ENCODE measurements at regions not wholly inside any gene's neighbourhood (a gene's known extent, or its start where the extent isn't known, plus 50 kb on each side); places are given as distances from the start of the nearest gene placed in this dataset.
"Not testable (repeated sequence)": the region's sequence is repeated elsewhere in the genome, so short reads cannot be mapped to it uniquely, and the experiment has no call there.

- FAIRE-seq: not testable (repeated sequence)
These were observed 280.9 kb downstream of the GOLGA6L6 start for GRCh38 chr15:20260650-20261049.

- not testable (repeated sequence) for FAIRE-seq
These were observed 281.9 kb downstream of the GOLGA6L6 start for GRCh38 chr15:20259559-20260190.

- not testable (repeated sequence) for FAIRE-seq
These were observed 285.2 kb downstream of the GOLGA6L6 start for GRCh38 chr15:20256394-20256793.

- not testable (repeated sequence) for FAIRE-seq
These were observed 286.0 kb downstream of the GOLGA6L6 start for GRCh38 chr15:20255641-20256040.

- FAIRE-seq: not testable (repeated sequence)
These were observed 288.5 kb downstream of the GOLGA6L6 start for GRCh38 chr15:20253047-20253615.

- not testable (repeated sequence) for FAIRE-seq
These were observed 289.6 kb downstream of the GOLGA6L6 start for GRCh38 chr15:20252040-20252439.

GRCh38 chr15:20251214-20252005 is 290.2 kb downstream of the GOLGA6L6 start:
- not testable (repeated sequence) for FAIRE-seq

GRCh38 chr15:20250206-20250605 is 291.4 kb downstream of the GOLGA6L6 start:
- FAIRE-seq: not testable (repeated sequence)

GRCh38 chr15:20249677-20249970 is 292.0 kb downstream of the GOLGA6L6 start:
- FAIRE-seq: not testable (repeated sequence)

GRCh38 chr15:20248434-20248833 is 293.2 kb downstream of the GOLGA6L6 start:
- not testable (repeated sequence) for FAIRE-seq

- not testable (repeated sequence) for FAIRE-seq
These were observed 294.5 kb downstream of the GOLGA6L6 start for GRCh38 chr15:20247137-20247536.

GRCh38 chr15:20246624-20247023 is 295.0 kb downstream of the GOLGA6L6 start:
- not testable (repeated sequence) for FAIRE-seq

- not testable (repeated sequence) for FAIRE-seq
These were observed 295.7 kb downstream of the GOLGA6L6 start for GRCh38 chr15:20245856-20246255.

- FAIRE-seq: not testable (repeated sequence)
These were observed 296.8 kb downstream of the GOLGA6L6 start for GRCh38 chr15:20244792-20245191.

- FAIRE-seq: not testable (repeated sequence)
These were observed 297.9 kb downstream of the GOLGA6L6 start for GRCh38 chr15:20243486-20244240.

GRCh38 chr15:20240366-20240917 is 301.2 kb downstream of the GOLGA6L6 start:
- not testable (repeated sequence) for FAIRE-seq

GRCh38 chr15:20239186-20239585 is 302.4 kb downstream of the GOLGA6L6 start:
- FAIRE-seq: not testable (repeated sequence)

GRCh38 chr15:20237256-20238020 is 304.2 kb downstream of the GOLGA6L6 start:
- not testable (repeated sequence) for FAIRE-seq

GRCh38 chr15:20235728-20236127 is 305.9 kb downstream of the GOLGA6L6 start:
- FAIRE-seq: not testable (repeated sequence)

- FAIRE-seq: not testable (repeated sequence)
These were observed 307.5 kb downstream of the GOLGA6L6 start for GRCh38 chr15:20234006-20234540.

GRCh38 chr15:20232457-20232856 is 309.1 kb downstream of the GOLGA6L6 start:
- FAIRE-seq: not testable (repeated sequence)

- not testable (repeated sequence) for FAIRE-seq
These were observed 310.9 kb downstream of the GOLGA6L6 start for GRCh38 chr15:20230656-20231055.
